Activated naive CD8-positive, alpha-beta T cell treated with anti-CD3 and anti-CD28 coated beads, Interleukin-2, amount 10 ng/mL, durations not matched to agents 7 days and 5 days (primary cell): ENCODE measurements at regions not wholly inside any gene's neighbourhood (a gene's known extent, or its start where the extent isn't known, plus 50 kb on each side); places are given as distances from the start of the nearest gene placed in this dataset.
"Not testable (repeated sequence)": the region's sequence is repeated elsewhere in the genome, so short reads cannot be mapped to it uniquely, and the experiment has no call there.

Experiments
- ATAC-seq: fragments of 150-1000 bp; cut with Tn5 transposase; one replicate; pipeline ENCODE4 v1.10.0; 2021; ENCODE audit warnings: low read depth, moderate library complexity
- POLR2A ChIA-PET: fragments of 350-600 bp; sonication (Branson Sonifier 250); formaldehyde crosslinking; loops from one replicate; lab custom pipeline; 2021; ENCODE audit warnings: antibody characterized with exemption; lab: Charles Lee
- DNase-seq: peaks from one replicate; pipeline ENCODE4 v3.0.0; 2021
- H3K27ac Mint-ChIP-seq: one replicate; pipeline ENCODE4 v1.8.0; 2022; ENCODE audit warnings: mild to moderate bottlenecking, mixed read lengths
- H3K27me3 Mint-ChIP-seq: one replicate; pipeline ENCODE4 v1.8.0; 2022; ENCODE audit warnings: mild to moderate bottlenecking, moderate library complexity, mixed read lengths
- H3K36me3 Mint-ChIP-seq: one replicate; pipeline ENCODE4 v1.8.0; 2021; ENCODE audit warnings: mild to moderate bottlenecking, mixed read lengths
- H3K4me1 Mint-ChIP-seq: one replicate; pipeline ENCODE4 v1.8.0; 2021; ENCODE audit warnings: mixed read lengths
- H3K4me3 Mint-ChIP-seq: one replicate; pipeline ENCODE4 v1.8.0; 2022; ENCODE audit warnings: mild to moderate bottlenecking, moderate library complexity, mixed read lengths
- H3K9me3 Mint-ChIP-seq: one replicate; pipeline ENCODE4 v1.8.0; 2021; ENCODE audit warnings: mixed read lengths

- Mint-ChIP-seq H3K27me3 (no peaks in the 10 kb centered on the region), H3K4me3 (no peak overlapping the region), H3K4me1 (peaks cover 3% of the 10 kb centered on the region), H3K27ac (peak overlapping the region; percentile 63), H3K9me3 (no peaks in the 10 kb centered on the region), H3K36me3 (no peaks in the 10 kb centered on the region)
- ATAC-seq (no peak), DNase-seq (no peak)
- POLR2A ChIA-PET, result no interaction called here
Measured at GRCh38 chr9:74122661-74123060, 374.5 kb upstream of the RORB start.

DNA sequence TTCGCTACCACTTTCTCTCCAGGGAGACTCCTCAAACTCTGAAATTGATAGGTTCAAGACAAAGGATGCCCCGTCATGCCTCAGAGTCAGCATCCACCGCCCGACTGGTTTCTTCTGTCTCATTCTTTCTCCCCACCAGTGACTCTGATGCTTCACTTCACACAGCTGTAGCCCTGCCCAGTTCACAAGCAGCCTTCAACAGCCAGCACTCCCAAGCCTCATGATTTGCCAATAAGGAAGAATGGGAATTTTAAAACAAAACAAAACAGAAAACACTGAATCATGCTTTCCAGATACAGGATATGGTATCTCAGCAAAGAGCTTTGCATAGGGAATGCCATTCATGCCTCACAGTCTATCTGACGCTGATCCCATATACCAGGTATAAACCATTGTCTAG lies 371.2 kb upstream of the RORB start:
- H3K4me3 Mint-ChIP-seq, result no peak overlapping the region
- no peak for DNase-seq
- ATAC-seq, result no peak
- H3K27ac Mint-ChIP-seq, result no peak overlapping the region
- no peaks in the 10 kb centered on the region for H3K27me3 Mint-ChIP-seq
- peaks cover 3% of the 10 kb centered on the region for H3K4me1 Mint-ChIP-seq
- POLR2A ChIA-PET, result no interaction called here
- peaks cover 5% of the 10 kb centered on the region for H3K9me3 Mint-ChIP-seq
- H3K36me3 Mint-ChIP-seq, result no peaks in the 10 kb centered on the region

GRCh38 chr9:74132986-74133385 lies 364.1 kb upstream of the RORB start:
- Mint-ChIP-seq H3K9me3 (peaks cover 3% of the 10 kb centered on the region), H3K27me3 (no peaks in the 10 kb centered on the region), H3K4me3 (no peak overlapping the region), H3K27ac (no peak overlapping the region), H3K36me3 (no peaks in the 10 kb centered on the region), H3K4me1 (no peaks in the 10 kb centered on the region)
- POLR2A ChIA-PET, result no interaction called here
- no peak for DNase-seq
- no peak for ATAC-seq

GRCh38 chr9:74133921-74134320 lies 363.2 kb upstream of the RORB start:
- H3K9me3 Mint-ChIP-seq, result peaks cover 1% of the 10 kb centered on the region
- no peaks in the 10 kb centered on the region for H3K36me3 Mint-ChIP-seq
- DNase-seq (no peak), ATAC-seq (no peak)
- no peaks in the 10 kb centered on the region for H3K27me3 Mint-ChIP-seq
- H3K4me3 Mint-ChIP-seq, result no peak overlapping the region
- no peaks in the 10 kb centered on the region for H3K4me1 Mint-ChIP-seq
- POLR2A ChIA-PET, result no interaction called here
- H3K27ac Mint-ChIP-seq, result no peak overlapping the region

DNA sequence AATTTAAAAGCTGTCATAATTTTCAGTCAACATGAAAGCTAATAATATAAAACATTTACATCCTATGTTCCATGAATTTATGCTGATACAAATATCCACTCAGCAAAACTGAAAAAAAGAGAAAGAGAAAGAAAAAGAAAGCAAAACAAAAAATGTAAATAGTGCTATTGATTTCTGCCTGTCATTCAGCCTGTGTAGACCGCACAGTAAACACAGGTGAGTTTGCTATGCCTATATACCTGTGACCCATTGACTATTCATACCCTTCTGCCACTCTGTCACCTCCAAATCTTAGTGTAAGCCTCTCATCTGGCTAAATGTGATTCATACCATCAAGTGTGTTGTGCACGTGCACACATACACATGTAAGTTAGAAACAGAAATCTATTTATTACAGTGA lies 359.0 kb upstream of the RORB start:
- ATAC-seq, result no peak
- Mint-ChIP-seq H3K27ac (no peak overlapping the region), H3K4me3 (no peak overlapping the region), H3K27me3 (no peaks in the 10 kb centered on the region), H3K36me3 (no peaks in the 10 kb centered on the region), H3K9me3 (peaks cover 4% of the 10 kb centered on the region), H3K4me1 (no peaks in the 10 kb centered on the region)
- DNase-seq, result no peak
- POLR2A ChIA-PET, result no interaction called here

DNA sequence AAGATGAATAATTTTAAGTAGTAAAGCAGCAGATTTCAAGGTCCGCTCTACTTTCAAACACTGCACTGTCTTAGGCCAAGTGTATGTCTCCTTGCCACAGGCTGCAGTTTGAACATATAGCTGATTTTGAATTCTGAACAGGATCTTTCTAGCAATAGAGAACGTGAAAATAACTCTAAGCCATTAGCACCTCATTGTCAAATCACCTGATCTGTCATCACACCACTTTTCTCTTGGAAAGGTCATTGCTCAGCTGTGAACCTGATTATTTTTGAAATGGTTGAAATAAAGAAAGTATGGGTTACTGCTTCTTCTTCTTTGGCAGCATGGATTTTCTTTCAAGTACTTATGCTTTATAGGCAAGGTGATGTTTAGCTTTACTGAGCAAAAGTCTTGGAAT lies 357.0 kb upstream of the RORB start:
- DNase-seq (no peak), ATAC-seq (no peak)
- Mint-ChIP-seq H3K9me3 (peaks cover 4% of the 10 kb centered on the region), H3K4me1 (no peaks in the 10 kb centered on the region), H3K4me3 (no peak overlapping the region), H3K27me3 (no peaks in the 10 kb centered on the region), H3K27ac (no peak overlapping the region), H3K36me3 (no peaks in the 10 kb centered on the region)
- POLR2A ChIA-PET, result no interaction called here

GRCh38 chr9:74147906-74148305 lies 349.2 kb upstream of the RORB start:
- POLR2A ChIA-PET, result no interaction called here
- no peak overlapping the region for H3K4me3 Mint-ChIP-seq
- H3K9me3 Mint-ChIP-seq, result no peaks in the 10 kb centered on the region
- ATAC-seq (no peak), DNase-seq (no peak)
- H3K4me1 Mint-ChIP-seq, result no peaks in the 10 kb centered on the region
- H3K27ac Mint-ChIP-seq, result no peak overlapping the region
- no peaks in the 10 kb centered on the region for H3K36me3 Mint-ChIP-seq
- no peaks in the 10 kb centered on the region for H3K27me3 Mint-ChIP-seq

DNA sequence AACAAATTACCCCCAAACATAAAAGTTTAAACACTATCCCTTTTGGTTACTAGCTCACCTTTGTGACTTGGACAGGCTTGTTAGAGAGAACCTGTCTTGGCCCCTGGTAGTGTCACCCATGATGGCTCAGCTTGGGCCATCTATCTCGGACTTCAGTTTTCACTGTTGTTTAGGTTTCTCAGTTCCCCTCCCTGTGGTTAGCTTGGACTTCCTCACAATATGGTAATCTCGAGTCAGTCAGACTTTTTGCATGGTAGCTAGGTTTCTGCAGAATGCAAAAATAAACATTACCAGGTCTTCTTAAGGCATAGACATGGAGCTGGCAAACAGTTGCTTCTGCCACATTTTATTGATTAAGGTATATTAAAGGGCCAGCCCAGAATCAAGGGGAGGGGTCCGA lies 324.3 kb upstream of the RORB start:
- DNase-seq (no peak), ATAC-seq (no peak)
- Mint-ChIP-seq H3K36me3 (no peaks in the 10 kb centered on the region), H3K9me3 (peaks cover 4% of the 10 kb centered on the region), H3K27ac (no peak overlapping the region), H3K4me3 (no peak overlapping the region), H3K27me3 (peaks cover 4% of the 10 kb centered on the region), H3K4me1 (no peaks in the 10 kb centered on the region)
- POLR2A ChIA-PET, result no interaction called here

DNA sequence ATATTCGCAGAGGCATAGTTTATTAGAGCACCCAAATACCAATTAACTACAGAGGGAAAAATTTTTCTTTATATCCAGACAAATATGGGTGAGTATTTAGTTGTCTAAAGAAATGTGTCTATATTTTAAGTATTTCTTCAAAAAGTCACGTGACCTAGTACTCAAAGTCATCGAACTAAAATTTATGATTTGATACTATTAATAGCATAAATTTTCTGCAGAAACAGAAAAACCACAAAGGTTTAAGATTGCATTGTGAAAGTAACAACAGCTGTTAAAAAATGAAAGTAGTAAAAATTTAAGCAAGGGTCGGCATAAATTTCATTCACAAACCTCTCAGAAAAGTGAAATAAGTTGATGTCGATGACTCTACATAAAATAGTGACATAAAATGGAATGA lies 323.9 kb upstream of the RORB start:
- Mint-ChIP-seq H3K4me3 (no peak overlapping the region), H3K4me1 (no peaks in the 10 kb centered on the region), H3K9me3 (peaks cover 4% of the 10 kb centered on the region), H3K27ac (no peak overlapping the region), H3K36me3 (no peaks in the 10 kb centered on the region), H3K27me3 (peaks cover 4% of the 10 kb centered on the region)
- DNase-seq (no peak), ATAC-seq (no peak)
- POLR2A ChIA-PET, result no interaction called here

- H3K9me3 Mint-ChIP-seq, H3K36me3 Mint-ChIP-seq, H3K27me3 Mint-ChIP-seq, H3K27ac Mint-ChIP-seq, H3K4me3 Mint-ChIP-seq, ATAC-seq, POLR2A ChIA-PET, H3K4me1 Mint-ChIP-seq, DNase-seq: not testable (repeated sequence)
Measured at GRCh38 chr9:74197771-74198170, 299.4 kb upstream of the RORB start.

DNA sequence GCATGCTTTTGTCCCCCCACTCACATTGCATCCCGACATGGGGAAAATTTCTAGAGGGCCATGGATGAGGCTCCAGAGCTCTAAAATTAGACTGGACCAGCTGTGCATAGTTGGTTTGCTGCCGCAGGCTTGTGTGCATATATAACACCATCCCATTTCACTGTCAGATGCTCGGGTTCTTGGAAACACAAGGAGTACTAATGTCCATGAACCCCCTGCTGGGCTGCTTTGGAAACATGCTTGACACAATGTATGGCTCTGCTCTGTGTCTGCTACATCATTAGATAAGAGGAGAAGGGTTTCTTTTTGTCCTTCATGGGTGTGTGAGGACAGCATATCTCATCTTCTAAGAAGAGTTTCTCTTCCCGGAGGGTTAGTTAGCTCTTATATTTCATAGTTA lies 292.1 kb upstream of the RORB start:
- Mint-ChIP-seq H3K36me3 (no peaks in the 10 kb centered on the region), H3K27me3 (no peaks in the 10 kb centered on the region), H3K9me3 (no peaks in the 10 kb centered on the region), H3K27ac (no peak overlapping the region), H3K4me1 (no peaks in the 10 kb centered on the region), H3K4me3 (no peak overlapping the region)
- ATAC-seq (no peak), DNase-seq (no peak)
- POLR2A ChIA-PET, result no interaction called here

GRCh38 chr9:74218385-74219063 lies 278.6 kb upstream of the RORB start:
- H3K27me3 Mint-ChIP-seq, result no peaks in the 10 kb centered on the region
- H3K4me1 Mint-ChIP-seq, result no peaks in the 10 kb centered on the region
- peaks cover 2% of the 10 kb centered on the region for H3K9me3 Mint-ChIP-seq
- no peak overlapping the region for H3K27ac Mint-ChIP-seq
- no peak overlapping the region for H3K4me3 Mint-ChIP-seq
- DNase-seq, result no peak
- ATAC-seq, result no peak
- POLR2A ChIA-PET, result no interaction called here
- H3K36me3 Mint-ChIP-seq, result no peaks in the 10 kb centered on the region

DNA sequence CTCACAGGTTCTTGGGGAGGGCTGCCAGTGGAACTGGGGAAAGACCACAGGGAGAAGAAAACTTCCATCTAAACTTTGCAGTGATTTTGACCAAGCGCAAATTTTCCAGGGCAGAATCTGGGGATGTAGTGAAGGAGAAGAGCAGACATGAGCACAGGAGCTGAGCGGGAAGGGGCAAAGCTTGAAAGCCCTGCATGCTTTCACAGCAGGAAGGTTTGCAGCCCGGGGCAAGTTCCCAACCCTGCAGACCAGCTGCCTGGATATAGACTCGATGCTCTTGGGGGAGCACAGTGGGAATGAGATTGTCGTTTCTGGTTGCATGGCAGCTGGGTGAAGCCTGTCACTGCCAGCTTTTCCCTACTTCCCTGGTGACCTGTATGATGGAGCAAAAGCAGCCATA lies 276.8 kb upstream of the RORB start:
- H3K9me3 Mint-ChIP-seq, result peaks cover 4% of the 10 kb centered on the region
- POLR2A ChIA-PET, result no interaction called here
- no peak overlapping the region for H3K4me3 Mint-ChIP-seq
- ATAC-seq (no peak), DNase-seq (no peak)
- H3K27me3 Mint-ChIP-seq, result no peaks in the 10 kb centered on the region
- no peaks in the 10 kb centered on the region for H3K36me3 Mint-ChIP-seq
- no peak overlapping the region for H3K27ac Mint-ChIP-seq
- H3K4me1 Mint-ChIP-seq, result no peaks in the 10 kb centered on the region

DNA sequence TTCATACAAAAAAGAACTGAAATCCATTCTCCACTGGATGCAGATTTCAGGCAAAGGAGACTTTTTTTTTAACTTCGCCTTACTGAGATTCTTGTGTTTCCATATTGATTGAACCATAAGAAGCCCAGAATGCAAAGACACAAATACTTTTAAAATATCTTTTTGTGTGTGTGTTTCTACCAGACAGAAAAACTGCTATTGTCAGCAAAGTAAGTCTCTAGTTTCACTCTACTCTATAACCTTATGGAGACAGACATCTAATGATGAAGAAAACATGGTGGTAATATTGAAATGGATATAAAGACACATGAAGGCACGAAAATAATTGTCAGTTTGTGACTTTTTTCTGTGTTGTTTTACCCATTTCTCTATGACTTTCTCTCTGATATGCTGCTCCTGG lies 260.3 kb upstream of the RORB start:
- Mint-ChIP-seq H3K9me3 (peaks cover 8% of the 10 kb centered on the region), H3K36me3 (no peaks in the 10 kb centered on the region), H3K27ac (no peak overlapping the region), H3K4me1 (no peaks in the 10 kb centered on the region), H3K27me3 (no peaks in the 10 kb centered on the region), H3K4me3 (no peak overlapping the region)
- no peak for DNase-seq
- ATAC-seq, result no peak
- POLR2A ChIA-PET, result no interaction called here
